SK-N-SH treated with all-trans-retinoic acid at 6 μM for 48 hours (cell line): ENCODE measurements at regions not wholly inside any gene's neighbourhood (a gene's known extent, or its start where the extent isn't known, plus 50 kb on each side); places are given as distances from the start of the nearest gene placed in this dataset.
"Not testable (repeated sequence)": the region's sequence is repeated elsewhere in the genome, so short reads cannot be mapped to it uniquely, and the experiment has no call there.

ENCODE experiments used
- ATAC-seq: fragments of 200-7000 bp; cut with Tn5 transposase; 3 replicates; pipeline ENCODE4 v1.9.1; 2020; ENCODE audit warnings: mild to moderate bottlenecking, moderate library complexity
- BACH2 ChIP-seq: fragments of 250-450 bp; sonication (Bioruptor Pico); IDR thresholded peaks from 2 replicates; pipeline ENCODE4 v1.9.0; 2021; ENCODE audit warnings: mild to moderate bottlenecking, borderline replicate concordance
- ESRRG ChIP-seq: fragments of 250-450 bp; sonication (Bioruptor Pico); IDR thresholded peaks from 2 replicates; pipeline ENCODE4 v1.6.1; 2021; ENCODE audit warnings: mild to moderate bottlenecking
- GLIS3 ChIP-seq: fragments of 250-450 bp; sonication (Bioruptor Pico); IDR thresholded peaks from 2 replicates; pipeline ENCODE4 v1.5.0; 2020; ENCODE audit warnings: mild to moderate bottlenecking, moderate library complexity
- ISL1 ChIP-seq: fragments of 250-450 bp; sonication (Bioruptor Pico); IDR thresholded peaks from 2 replicates; pipeline ENCODE4 v2.1.2; 2022; ENCODE audit warnings: mild to moderate bottlenecking, moderate library complexity
- PPARA ChIP-seq: fragments of 250-450 bp; sonication (Bioruptor Pico); IDR thresholded peaks from 2 replicates; pipeline ENCODE4 v1.5.0; 2020; ENCODE audit warnings: mild to moderate bottlenecking, borderline replicate concordance
- RARB ChIP-seq: fragments of 250-450 bp; sonication (Bioruptor Pico); IDR thresholded peaks from 2 replicates; pipeline ENCODE4 v1.8.0; 2021; ENCODE audit warnings: mild to moderate bottlenecking, moderate library complexity
- SNAI2 ChIP-seq: fragments of 250-450 bp; sonication (Bioruptor Pico); IDR thresholded peaks from 2 replicates; pipeline ENCODE4 v1.5.0; 2020; ENCODE audit warnings: mild to moderate bottlenecking, moderate library complexity
- TCF4 ChIP-seq: fragments of 250-450 bp; sonication (Bioruptor Pico); IDR thresholded peaks from 2 replicates; pipeline ENCODE4 v1.8.0; 2021; ENCODE audit warnings: mild to moderate bottlenecking, moderate library complexity, borderline replicate concordance
- ZNF565 ChIP-seq: fragments of 450-650 bp; formaldehyde crosslinking; conservative IDR thresholded peaks from 2 replicates; pipeline ENCODE4 v1.5.0; 2020; ENCODE audit warnings: low read depth, mild to moderate bottlenecking, moderate library complexity
- ZNF70 ChIP-seq: fragments of 450-650 bp; formaldehyde crosslinking; IDR thresholded peaks from 2 replicates; pipeline ENCODE4 v1.5.0; 2020; ENCODE audit warnings: mild to moderate bottlenecking, moderate library complexity
- TF ChIP-seq, protein P1 (sequence below): fragments of 250-450 bp; sonication (Bioruptor Pico); IDR thresholded peaks from 2 replicates; pipeline ENCODE4 v1.5.1; 2021; ENCODE audit warnings: mild to moderate bottlenecking, moderate library complexity
- TF ChIP-seq, protein P2 (sequence below): fragments of 250-450 bp; sonication (Bioruptor Pico); IDR thresholded peaks from 2 replicates; pipeline ENCODE4 v1.8.0; 2021; ENCODE audit warnings: low read depth, mild to moderate bottlenecking, moderate library complexity, borderline replicate concordance
- TF ChIP-seq, protein P3 (sequence below): fragments of 250-450 bp; sonication (Bioruptor Pico); IDR thresholded peaks from 2 replicates; pipeline ENCODE4 v1.5.1; 2020; ENCODE audit warnings: low read depth, mild to moderate bottlenecking, moderate library complexity
- TF ChIP-seq, protein P4 (sequence below): fragments of 250-450 bp; sonication (Bioruptor Pico); IDR thresholded peaks from 2 replicates; pipeline ENCODE4 v1.5.0; 2020; ENCODE audit warnings: mild to moderate bottlenecking, moderate library complexity

DNA sequence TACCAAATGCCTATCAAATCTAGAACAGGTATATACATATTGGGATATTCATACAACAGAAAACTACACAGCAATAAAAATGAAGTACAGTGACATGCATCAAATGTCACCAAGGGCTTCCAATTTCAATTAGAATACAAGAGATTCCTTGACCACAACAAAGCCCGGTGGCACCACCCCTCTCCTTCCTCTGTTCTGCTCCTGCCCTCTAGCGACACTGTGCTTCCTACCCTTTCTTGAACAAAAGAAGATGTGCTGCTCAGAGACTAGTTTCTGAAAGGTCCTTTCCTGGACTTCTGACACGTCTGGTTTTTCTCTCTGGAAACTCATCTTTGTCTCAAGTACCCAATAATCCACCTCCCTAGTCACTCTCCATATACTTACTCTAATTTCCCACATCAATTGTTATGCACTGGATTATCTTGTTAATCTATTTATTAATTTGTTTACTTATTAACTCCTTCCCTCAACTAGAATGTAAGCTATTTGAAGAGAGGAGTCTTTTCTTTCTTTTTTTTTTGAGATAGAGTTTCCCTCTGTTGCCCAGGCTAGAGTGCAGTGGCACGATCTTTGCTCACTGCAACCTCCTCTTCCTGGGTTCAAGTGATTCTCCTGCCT, 70.4 kb upstream of the CTSV start:
- no peak for TF ChIP-seq RARB (CRISPR knock-in tag)
- TF ChIP-seq, protein P1, sequence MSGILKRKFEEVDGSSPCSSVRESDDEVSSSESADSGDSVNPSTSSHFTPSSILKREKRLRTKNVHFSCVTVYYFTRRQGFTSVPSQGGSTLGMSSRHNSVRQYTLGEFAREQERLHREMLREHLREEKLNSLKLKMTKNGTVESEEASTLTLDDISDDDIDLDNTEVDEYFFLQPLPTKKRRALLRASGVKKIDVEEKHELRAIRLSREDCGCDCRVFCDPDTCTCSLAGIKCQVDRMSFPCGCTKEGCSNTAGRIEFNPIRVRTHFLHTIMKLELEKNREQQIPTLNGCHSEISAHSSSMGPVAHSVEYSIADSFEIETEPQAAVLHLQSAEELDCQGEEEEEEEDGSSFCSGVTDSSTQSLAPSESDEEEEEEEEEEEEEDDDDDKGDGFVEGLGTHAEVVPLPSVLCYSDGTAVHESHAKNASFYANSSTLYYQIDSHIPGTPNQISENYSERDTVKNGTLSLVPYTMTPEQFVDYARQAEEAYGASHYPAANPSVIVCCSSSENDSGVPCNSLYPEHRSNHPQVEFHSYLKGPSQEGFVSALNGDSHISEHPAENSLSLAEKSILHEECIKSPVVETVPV (CRISPR knock-in tag): no peak
- TF ChIP-seq BACH2 (CRISPR knock-in tag): no peak
- no peak for TF ChIP-seq ZNF565 (CRISPR knock-in tag)
- no peak for TF ChIP-seq PPARA
- TF ChIP-seq ZNF70 (CRISPR knock-in tag): no peak
- TF ChIP-seq GLIS3 (CRISPR knock-in tag): no peak
- no peak for TF ChIP-seq ESRRG
- no peak for TF ChIP-seq SNAI2
- TF ChIP-seq ISL1 (CRISPR knock-in tag): no peak
- TF ChIP-seq, protein P2, sequence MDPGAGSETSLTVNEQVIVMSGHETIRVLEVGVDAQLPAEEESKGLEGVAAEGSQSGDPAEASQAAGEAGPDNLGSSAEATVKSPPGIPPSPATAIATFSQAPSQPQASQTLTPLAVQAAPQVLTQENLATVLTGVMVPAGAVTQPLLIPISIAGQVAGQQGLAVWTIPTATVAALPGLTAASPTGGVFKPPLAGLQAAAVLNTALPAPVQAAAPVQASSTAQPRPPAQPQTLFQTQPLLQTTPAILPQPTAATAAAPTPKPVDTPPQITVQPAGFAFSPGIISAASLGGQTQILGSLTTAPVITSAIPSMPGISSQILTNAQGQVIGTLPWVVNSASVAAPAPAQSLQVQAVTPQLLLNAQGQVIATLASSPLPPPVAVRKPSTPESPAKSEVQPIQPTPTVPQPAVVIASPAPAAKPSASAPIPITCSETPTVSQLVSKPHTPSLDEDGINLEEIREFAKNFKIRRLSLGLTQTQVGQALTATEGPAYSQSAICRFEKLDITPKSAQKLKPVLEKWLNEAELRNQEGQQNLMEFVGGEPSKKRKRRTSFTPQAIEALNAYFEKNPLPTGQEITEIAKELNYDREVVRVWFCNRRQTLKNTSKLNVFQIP (CRISPR knock-in tag): no peak
- TF ChIP-seq, protein P3, sequence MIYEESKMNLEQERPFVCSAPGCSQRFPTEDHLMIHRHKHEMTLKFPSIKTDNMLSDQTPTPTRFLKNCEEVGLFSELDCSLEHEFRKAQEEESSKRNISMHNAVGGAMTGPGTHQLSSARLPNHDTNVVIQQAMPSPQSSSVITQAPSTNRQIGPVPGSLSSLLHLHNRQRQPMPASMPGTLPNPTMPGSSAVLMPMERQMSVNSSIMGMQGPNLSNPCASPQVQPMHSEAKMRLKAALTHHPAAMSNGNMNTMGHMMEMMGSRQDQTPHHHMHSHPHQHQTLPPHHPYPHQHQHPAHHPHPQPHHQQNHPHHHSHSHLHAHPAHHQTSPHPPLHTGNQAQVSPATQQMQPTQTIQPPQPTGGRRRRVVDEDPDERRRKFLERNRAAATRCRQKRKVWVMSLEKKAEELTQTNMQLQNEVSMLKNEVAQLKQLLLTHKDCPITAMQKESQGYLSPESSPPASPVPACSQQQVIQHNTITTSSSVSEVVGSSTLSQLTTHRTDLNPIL (CRISPR knock-in tag): no peak
- ATAC-seq: no peak

DNA sequence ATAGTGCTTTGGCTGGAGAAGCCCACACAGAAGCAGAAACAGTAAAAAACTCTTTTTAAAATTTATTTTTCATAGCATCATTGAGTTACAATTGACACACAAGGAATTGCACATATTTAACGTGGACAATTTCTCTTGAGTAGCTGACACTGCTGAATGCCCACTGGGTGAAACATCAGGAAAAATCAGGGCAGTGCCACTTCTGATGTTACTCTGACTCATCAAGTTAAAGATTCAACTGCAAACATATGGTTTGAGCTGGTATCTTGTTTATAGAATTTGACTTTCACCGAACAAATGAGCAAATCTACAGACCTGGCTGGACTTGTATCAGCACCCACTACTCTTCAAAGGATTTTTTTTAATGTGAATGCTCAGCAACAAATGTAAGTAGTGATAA, 66.3 kb upstream of the CTSV start:
- peak; percentile 42; the same call in 1 of the 3 replicates for ATAC-seq

DNA sequence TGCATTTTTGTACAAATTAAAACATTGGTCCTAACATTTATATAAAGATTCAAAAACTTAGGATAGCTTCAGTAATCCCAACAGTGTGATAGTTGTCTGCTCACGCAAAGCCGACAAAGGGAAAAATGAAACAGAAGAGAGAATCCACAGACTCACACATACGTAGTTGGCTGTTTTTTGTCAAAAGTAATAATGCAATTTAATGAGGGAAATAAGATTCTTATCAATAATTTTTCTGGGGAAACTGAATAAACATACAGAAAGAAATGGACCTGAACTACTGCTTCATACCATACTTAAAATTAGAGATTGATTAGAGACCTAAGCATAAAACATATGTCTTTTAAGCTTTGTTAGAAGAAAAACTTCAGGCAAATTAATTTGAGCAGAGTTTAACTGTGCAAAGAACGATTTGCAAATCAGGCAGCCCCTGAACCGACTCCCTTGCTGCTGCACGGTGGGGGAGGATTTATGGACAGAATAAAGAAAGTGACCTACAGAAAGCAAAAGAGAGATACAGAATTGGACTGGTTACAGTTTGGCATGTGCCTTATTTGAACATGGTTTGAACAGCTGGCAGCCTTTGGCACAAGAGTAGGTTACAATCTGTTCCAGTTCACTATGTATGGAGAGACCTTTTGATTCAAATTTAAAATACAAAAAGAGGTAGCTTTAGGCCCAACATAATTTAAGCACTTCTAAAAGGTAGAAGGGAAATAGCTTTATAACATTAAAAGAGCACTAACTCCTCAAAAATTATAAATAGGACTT, 64.9 kb upstream of the CTSV start:
- ATAC-seq: not testable (repeated sequence)
- peak; percentile 72; the same call in 1 of the 2 replicates for TF ChIP-seq TCF4 (CRISPR knock-in tag)
- TF ChIP-seq, protein P4, sequence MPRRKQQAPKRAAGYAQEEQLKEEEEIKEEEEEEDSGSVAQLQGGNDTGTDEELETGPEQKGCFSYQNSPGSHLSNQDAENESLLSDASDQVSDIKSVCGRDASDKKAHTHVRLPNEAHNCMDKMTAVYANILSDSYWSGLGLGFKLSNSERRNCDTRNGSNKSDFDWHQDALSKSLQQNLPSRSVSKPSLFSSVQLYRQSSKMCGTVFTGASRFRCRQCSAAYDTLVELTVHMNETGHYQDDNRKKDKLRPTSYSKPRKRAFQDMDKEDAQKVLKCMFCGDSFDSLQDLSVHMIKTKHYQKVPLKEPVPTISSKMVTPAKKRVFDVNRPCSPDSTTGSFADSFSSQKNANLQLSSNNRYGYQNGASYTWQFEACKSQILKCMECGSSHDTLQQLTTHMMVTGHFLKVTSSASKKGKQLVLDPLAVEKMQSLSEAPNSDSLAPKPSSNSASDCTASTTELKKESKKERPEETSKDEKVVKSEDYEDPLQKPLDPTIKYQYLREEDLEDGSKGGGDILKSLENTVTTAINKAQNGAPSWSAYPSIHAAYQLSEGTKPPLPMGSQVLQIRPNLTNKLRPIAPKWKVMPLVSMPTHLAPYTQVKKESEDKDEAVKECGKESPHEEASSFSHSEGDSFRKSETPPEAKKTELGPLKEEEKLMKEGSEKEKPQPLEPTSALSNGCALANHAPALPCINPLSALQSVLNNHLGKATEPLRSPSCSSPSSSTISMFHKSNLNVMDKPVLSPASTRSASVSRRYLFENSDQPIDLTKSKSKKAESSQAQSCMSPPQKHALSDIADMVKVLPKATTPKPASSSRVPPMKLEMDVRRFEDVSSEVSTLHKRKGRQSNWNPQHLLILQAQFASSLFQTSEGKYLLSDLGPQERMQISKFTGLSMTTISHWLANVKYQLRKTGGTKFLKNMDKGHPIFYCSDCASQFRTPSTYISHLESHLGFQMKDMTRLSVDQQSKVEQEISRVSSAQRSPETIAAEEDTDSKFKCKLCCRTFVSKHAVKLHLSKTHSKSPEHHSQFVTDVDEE (CRISPR knock-in tag): peak; percentile 17; the same call in 1 of the 2 replicates

- ATAC-seq: not testable (repeated sequence)
Measured at GRCh38 chr9:97099540-97099939, 60.6 kb upstream of the CTSV start.

- TF ChIP-seq SNAI2: no peak
- ATAC-seq: no peak
Measured at GRCh38 chr9:97096793-97097192, 57.9 kb upstream of the CTSV start.

DNA sequence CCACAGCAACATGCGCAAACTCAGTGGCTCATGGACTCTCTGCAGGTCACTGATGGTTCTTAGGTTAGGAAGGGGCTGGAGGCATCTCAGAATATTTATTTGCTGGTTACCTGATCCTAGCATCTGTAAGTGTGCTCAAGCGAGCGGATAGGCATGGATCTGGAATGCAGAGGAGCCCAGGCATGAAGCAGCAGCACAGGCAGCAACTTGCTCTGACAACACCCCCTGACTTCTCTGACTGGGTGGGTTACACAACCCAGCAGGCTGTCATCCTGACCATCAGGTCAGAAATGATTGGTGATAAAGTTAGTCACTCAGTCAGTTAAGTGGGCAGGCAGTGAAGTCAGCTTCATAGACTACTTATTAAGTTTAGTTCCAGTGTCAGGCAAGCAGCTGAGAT, 50.4 kb upstream of the CTSV start:
- not testable (repeated sequence) for ATAC-seq
